ENCODE measurements at regions not wholly inside any gene's neighbourhood (a gene's known extent, or its start where the extent isn't known, plus 50 kb on each side); places are given as distances from the start of the nearest gene placed in this dataset.

- TF ChIP-seq CTCF (optimal IDR thresholded peaks at IDR 0.05 in 1 of 3, IDR thresholded peaks at IDR 0.05 in 1 of 3, conservative IDR thresholded peaks at IDR 0.05 in 1 of 3; ENCODE audit: extremely low read depth in 1 of 3, insufficient read depth in 2 of 3, low read length in 3 of 3) (no peak), EZH2 (IDR thresholded peaks at IDR 0.05; ENCODE audit: low read length) (no peak)
Measured at GRCh38 chr21:34262469-34262845, 101.3 kb upstream of the KCNE2 start.

Measured in keratinocyte (primary cell).